T-helper 9 cell (primary cell): ENCODE measurements at regions not wholly inside any gene's neighbourhood (a gene's known extent, or its start where the extent isn't known, plus 50 kb on each side); places are given as distances from the start of the nearest gene placed in this dataset.

Experiments used
- DNase-seq: peaks from one replicate; pipeline ENCODE4 v3.0.0-alpha.2; 2020

GRCh38 chr12:126139355-126139754 lies 1074.1 kb downstream of the AACS start:
- no peak for DNase-seq

- DNase-seq = no peak
Observed at GRCh38 chr12:126144603-126145002, 1079.4 kb downstream of the AACS start.

GRCh38 chr12:126147321-126147720 lies 1082.1 kb downstream of the AACS start:
- no peak for DNase-seq

- DNase-seq = no peak
Observed at GRCh38 chr12:126156806-126157574, 1091.8 kb downstream of the AACS start.

GRCh38 chr12:126157575-126157966 lies 1092.3 kb downstream of the AACS start:
- DNase-seq = no peak

- no peak for DNase-seq
Observed at GRCh38 chr12:126159139-126159538, 1093.9 kb downstream of the AACS start.

- no peak for DNase-seq
Observed at GRCh38 chr12:126160912-126161311, 1095.7 kb downstream of the AACS start.

GRCh38 chr12:126163984-126164383 lies 1098.7 kb downstream of the AACS start:
- DNase-seq = no peak

- DNase-seq = no peak
Observed at GRCh38 chr12:126171937-126172559, 1106.8 kb downstream of the AACS start.

- no peak for DNase-seq
Observed at GRCh38 chr12:126182619-126183236, 1117.5 kb downstream of the AACS start.

- DNase-seq = no peak
Observed at GRCh38 chr12:126185025-126185424, 1119.8 kb downstream of the AACS start.

- no peak for DNase-seq
Observed at GRCh38 chr12:126189856-126190255, 1124.6 kb downstream of the AACS start.

- DNase-seq = no peak
Observed at GRCh38 chr12:126191031-126191891, 1126.0 kb downstream of the AACS start.

GRCh38 chr12:126191949-126192348 lies 1126.7 kb downstream of the AACS start:
- DNase-seq = no peak

- no peak for DNase-seq
Observed at GRCh38 chr12:126193190-126193589, 1128.0 kb downstream of the AACS start.

GRCh38 chr12:126196263-126196662 lies 1131.0 kb downstream of the AACS start:
- DNase-seq = no peak

- DNase-seq = no peak
Observed at GRCh38 chr12:126198516-126198915, 1133.3 kb downstream of the AACS start.

GRCh38 chr12:126198966-126199692 lies 1133.9 kb downstream of the AACS start:
- DNase-seq = no peak

- DNase-seq = no peak
Observed at GRCh38 chr12:126201981-126202537, 1136.8 kb downstream of the AACS start.

GRCh38 chr12:126204326-126204725 lies 1139.1 kb downstream of the AACS start:
- DNase-seq = no peak

- DNase-seq = no peak
Observed at GRCh38 chr12:126210026-126210425, 1144.8 kb downstream of the AACS start.

GRCh38 chr12:126210448-126210847 lies 1145.2 kb downstream of the AACS start:
- no peak for DNase-seq
